Prostate gland (tissue), 2 donors: ENCODE measurements at regions not wholly inside any gene's neighbourhood (a gene's known extent, or its start where the extent isn't known, plus 50 kb on each side); places are given as distances from the start of the nearest gene placed in this dataset.

Experiments used
- CTCF ChIP-seq, 4 experiments: fragments of 200-600 bp in 2 of 4; fragments of 450-650 bp in 2 of 4; sonication (generic) in 2 of 4; IDR thresholded peaks; 1 replicate in 3 of 4; 2 replicates in 1 of 4; pipeline ENCODE4 v1.5.1; 2016 to 2019; ENCODE audit warnings: antibody characterized with exemption in 4 of 4, mild to moderate bottlenecking in 2 of 4, moderate library complexity in 2 of 4
- POLR2A ChIP-seq: fragments of 450-650 bp; IDR thresholded peaks from one replicate; pipeline ENCODE4 v1.6.1; 2016; ENCODE audit warnings: antibody characterized with exemption, mild to moderate bottlenecking
- POLR2AphosphoS5 ChIP-seq: sonication (generic); formaldehyde crosslinking; IDR thresholded peaks from one replicate; pipeline ENCODE4 v1.6.1; 2017; ENCODE audit warnings: antibody characterized with exemption

GRCh38 chr15:38691377-38691776 is 126.8 kb upstream of the RASGRP1 start:
- TF ChIP-seq CTCF (IDR thresholded peaks at IDR 0.05) (no peak), POLR2AphosphoS5 (peak; percentile 41), POLR2A (no peak)
